Neural cell (in vitro differentiated cells): ENCODE measurements at regions not wholly inside any gene's neighbourhood (a gene's known extent, or its start where the extent isn't known, plus 50 kb on each side); places are given as distances from the start of the nearest gene placed in this dataset.
A peak's percentile ranks its signal among the peaks of the same experiment; 100 is the strongest.

Experiments
- EP300 ChIP-seq: fragments of 450-650 bp; conservative IDR thresholded peaks from 2 replicates; pipeline ENCODE4 v1.6.1; 2014; ENCODE audit warnings: antibody characterized with exemption, mild to moderate bottlenecking, moderate library complexity; ENCODE audit not compliant: poor library complexity, severe bottlenecking
- EZH2 ChIP-seq: fragments of 200-600, 300-800 bp; shearing (Covaris generic), sonication (generic); IDR thresholded peaks from 2 replicates; pipeline ENCODE4 v1.6.1; 2014; ENCODE audit warnings: antibody characterized with exemption, low read length, borderline replicate concordance, mild to moderate bottlenecking; ENCODE audit not compliant: insufficient read depth, poor library complexity, severe bottlenecking
- MXI1 ChIP-seq: fragments of 450-650 bp; conservative IDR thresholded peaks from 2 replicates; pipeline ENCODE4 v1.6.1; 2014; ENCODE audit warnings: antibody characterized with exemption, mild to moderate bottlenecking; ENCODE audit not compliant: poor library complexity, severe bottlenecking
- POLR2AphosphoS5 ChIP-seq: IDR thresholded peaks from 2 replicates; pipeline ENCODE4 v1.6.1; 2012
- RAD21 ChIP-seq: fragments of 450-650 bp; conservative IDR thresholded peaks from 2 replicates; pipeline ENCODE4 v1.6.1; 2014; ENCODE audit warnings: antibody characterized with exemption, mild to moderate bottlenecking, moderate library complexity
- TAF1 ChIP-seq: IDR thresholded peaks from 2 replicates; pipeline ENCODE4 v1.6.1; 2012; ENCODE audit warnings: low read depth
- TF ChIP-seq, protein P1 (sequence below): fragments of 450-650 bp; IDR thresholded peaks from 2 replicates; pipeline ENCODE4 v1.5.1; 2014; ENCODE audit warnings: antibody characterized with exemption, mild to moderate bottlenecking, moderate library complexity; ENCODE audit not compliant: poor library complexity, severe bottlenecking

GRCh38 chr2:40754912-40755311, 303.0 kb upstream of the SLC8A1 start:
- TF ChIP-seq, protein P1, sequence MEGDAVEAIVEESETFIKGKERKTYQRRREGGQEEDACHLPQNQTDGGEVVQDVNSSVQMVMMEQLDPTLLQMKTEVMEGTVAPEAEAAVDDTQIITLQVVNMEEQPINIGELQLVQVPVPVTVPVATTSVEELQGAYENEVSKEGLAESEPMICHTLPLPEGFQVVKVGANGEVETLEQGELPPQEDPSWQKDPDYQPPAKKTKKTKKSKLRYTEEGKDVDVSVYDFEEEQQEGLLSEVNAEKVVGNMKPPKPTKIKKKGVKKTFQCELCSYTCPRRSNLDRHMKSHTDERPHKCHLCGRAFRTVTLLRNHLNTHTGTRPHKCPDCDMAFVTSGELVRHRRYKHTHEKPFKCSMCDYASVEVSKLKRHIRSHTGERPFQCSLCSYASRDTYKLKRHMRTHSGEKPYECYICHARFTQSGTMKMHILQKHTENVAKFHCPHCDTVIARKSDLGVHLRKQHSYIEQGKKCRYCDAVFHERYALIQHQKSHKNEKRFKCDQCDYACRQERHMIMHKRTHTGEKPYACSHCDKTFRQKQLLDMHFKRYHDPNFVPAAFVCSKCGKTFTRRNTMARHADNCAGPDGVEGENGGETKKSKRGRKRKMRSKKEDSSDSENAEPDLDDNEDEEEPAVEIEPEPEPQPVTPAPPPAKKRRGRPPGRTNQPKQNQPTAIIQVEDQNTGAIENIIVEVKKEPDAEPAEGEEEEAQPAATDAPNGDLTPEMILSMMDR, result no peak
- TF ChIP-seq RAD21 (no peak), EP300 (peak; percentile 56), EZH2 (no peak), POLR2AphosphoS5 (no peak), MXI1 (no peak), TAF1 (no peak)
